ENCODE measurements at regions not wholly inside any gene's neighbourhood (a gene's known extent, or its start where the extent isn't known, plus 50 kb on each side); places are given as distances from the start of the nearest gene placed in this dataset.

DNA sequence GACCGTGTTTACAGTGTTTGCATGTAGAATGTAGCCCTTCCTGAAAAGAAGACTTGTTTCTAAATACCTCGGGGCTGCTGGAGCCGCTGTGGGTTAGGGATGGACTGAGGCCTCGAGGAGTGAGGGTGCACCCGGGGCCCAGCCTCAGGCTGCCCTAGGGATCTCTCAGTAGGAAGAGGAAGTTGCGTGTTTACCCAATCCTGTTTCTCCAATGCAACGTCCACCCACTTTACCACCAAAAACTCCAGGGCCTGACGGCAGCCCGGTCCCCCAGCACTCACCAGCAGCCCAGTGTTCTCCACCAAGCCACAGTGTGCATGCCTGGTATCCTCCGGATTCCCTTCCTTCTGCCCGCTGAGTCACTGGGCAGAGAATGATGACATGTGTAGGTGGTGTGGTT lies 255.8 kb downstream of the GLI2 start:
- peak in 1 of 2 experiments; percentile 16 for DNase-seq (ENCODE audit: low spot score in 2 of 2, unreplicated experiment in 2 of 2)
- Mint-ChIP-seq H3K36me3 (peaks cover 23% of the 10 kb centered on the region), H3K27ac (no peak overlapping the region), H3K4me3 (no peak overlapping the region), H3K4me1 (no peaks in the 10 kb centered on the region), H3K27me3 (ENCODE audit: low read depth) (no peaks in the 10 kb centered on the region), H3K9me3 (no peaks in the 10 kb centered on the region)
- TF ChIP-seq, protein P1, sequence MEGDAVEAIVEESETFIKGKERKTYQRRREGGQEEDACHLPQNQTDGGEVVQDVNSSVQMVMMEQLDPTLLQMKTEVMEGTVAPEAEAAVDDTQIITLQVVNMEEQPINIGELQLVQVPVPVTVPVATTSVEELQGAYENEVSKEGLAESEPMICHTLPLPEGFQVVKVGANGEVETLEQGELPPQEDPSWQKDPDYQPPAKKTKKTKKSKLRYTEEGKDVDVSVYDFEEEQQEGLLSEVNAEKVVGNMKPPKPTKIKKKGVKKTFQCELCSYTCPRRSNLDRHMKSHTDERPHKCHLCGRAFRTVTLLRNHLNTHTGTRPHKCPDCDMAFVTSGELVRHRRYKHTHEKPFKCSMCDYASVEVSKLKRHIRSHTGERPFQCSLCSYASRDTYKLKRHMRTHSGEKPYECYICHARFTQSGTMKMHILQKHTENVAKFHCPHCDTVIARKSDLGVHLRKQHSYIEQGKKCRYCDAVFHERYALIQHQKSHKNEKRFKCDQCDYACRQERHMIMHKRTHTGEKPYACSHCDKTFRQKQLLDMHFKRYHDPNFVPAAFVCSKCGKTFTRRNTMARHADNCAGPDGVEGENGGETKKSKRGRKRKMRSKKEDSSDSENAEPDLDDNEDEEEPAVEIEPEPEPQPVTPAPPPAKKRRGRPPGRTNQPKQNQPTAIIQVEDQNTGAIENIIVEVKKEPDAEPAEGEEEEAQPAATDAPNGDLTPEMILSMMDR (IDR thresholded peaks at IDR 0.05; ENCODE audit: unreplicated experiment) = no peak

DNA sequence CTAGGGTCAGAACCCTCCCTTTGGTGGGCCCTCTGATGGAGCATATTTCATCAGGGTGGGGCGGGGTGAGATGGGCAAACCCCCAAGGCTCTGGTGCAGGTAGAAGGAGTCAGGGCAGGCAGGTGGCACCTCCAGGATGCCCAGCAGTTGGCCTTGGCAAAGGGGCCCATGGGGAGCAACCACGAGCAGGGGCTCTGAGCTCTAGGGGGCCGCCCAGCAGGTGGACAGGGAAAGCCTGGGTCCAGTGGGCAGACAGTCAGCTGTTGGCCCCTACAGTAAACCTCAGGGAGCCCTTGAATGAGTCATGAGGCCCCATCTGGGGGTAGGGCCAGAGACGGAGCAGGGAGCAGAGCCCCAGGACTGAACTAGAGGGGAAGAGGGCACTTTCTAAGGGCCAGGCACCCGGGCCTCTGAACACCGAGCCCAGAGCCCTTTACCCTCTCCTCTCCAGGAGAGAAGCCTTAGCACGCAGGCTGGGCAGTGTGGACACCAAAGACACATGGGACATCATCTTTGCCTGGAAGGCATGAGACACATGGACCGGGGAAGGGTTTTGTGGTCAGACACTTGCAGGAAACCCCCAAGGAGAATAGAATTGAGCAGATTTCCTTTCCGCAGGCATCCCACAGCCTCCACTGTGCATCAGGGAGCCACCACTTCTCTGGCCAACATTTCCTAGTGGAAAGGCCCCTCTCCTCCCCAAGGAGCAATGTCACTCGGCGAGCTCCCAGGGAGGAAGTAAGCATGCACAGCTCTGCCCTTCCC lies 257.3 kb downstream of the GLI2 start:
- peaks cover 13% of the 10 kb centered on the region for H3K36me3 Mint-ChIP-seq
- peak in 1 of 2 experiments; percentile 19 for DNase-seq (ENCODE audit: low spot score in 2 of 2, unreplicated experiment in 2 of 2)
- H3K4me1 Mint-ChIP-seq = peaks cover 3% of the 10 kb centered on the region
- H3K9me3 Mint-ChIP-seq = no peaks in the 10 kb centered on the region
- TF ChIP-seq, protein P1 (IDR thresholded peaks at IDR 0.05; ENCODE audit: unreplicated experiment) = no peak
- H3K4me3 Mint-ChIP-seq = no peak overlapping the region
- H3K27ac Mint-ChIP-seq = no peak overlapping the region
- H3K27me3 Mint-ChIP-seq (ENCODE audit: low read depth) = no peaks in the 10 kb centered on the region

DNA sequence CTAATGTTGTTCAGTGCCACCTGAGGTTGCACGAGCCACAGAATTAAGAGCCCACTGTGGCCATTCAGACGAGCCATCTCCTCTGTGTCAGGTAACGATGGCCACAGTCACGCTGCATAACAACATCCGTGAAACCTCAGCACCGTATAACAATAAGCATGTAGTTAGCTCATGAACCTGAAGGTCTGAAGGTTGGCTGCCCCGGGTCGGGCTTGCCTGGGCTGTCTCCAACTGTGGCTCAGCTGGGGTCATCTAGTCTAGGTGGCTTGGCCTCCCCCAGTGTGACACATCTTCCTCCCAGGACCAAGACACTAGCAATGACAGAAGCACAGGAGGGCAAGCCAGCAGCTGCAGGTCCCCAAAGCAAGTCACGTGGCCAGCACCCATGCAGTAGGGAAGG lies 258.0 kb downstream of the GLI2 start:
- no peaks in the 10 kb centered on the region for H3K27me3 Mint-ChIP-seq (ENCODE audit: low read depth)
- no peak overlapping the region for H3K27ac Mint-ChIP-seq
- peaks cover 13% of the 10 kb centered on the region for H3K36me3 Mint-ChIP-seq
- H3K9me3 Mint-ChIP-seq = no peaks in the 10 kb centered on the region
- peaks cover 3% of the 10 kb centered on the region for H3K4me1 Mint-ChIP-seq
- H3K4me3 Mint-ChIP-seq = no peak overlapping the region
- peak in 1 of 2 experiments; percentile 28 for DNase-seq (ENCODE audit: low spot score in 2 of 2, unreplicated experiment in 2 of 2)
- TF ChIP-seq, protein P1 (IDR thresholded peaks at IDR 0.05; ENCODE audit: unreplicated experiment) = no peak

DNA sequence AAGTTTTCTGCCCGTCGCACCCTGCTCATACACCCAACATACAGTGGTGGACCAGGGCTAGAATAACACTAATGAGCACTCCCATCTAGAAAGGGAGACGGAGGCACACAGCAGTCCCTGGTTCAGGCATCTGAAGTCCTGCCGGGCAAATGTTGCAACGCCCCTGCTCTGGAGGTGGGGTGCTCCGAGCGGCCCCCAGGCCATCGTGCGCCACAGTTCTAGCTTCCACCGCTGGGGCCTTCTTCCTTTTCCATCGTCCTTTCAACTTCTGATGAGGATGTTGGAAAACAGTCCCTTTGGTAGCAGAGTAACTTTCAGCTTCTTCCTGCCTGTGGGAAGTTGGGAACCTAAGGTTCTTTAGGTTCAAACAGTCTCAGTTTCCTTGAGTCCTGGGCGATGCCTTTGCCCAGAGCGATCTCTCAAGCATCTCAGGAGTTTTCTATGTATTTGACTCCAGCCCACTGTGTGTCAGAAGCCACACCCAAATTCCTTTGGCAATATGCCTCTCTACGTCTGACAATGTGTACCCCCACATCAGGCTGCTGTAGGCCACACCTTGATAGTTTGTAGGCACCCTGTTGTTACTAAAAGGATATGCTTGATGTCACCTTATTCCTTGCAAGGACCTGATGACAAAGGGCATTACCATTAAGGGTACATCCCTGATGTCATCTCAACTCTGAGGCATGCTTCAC lies 258.8 kb downstream of the GLI2 start:
- Mint-ChIP-seq H3K4me3 (no peak overlapping the region), H3K36me3 (peaks cover 13% of the 10 kb centered on the region), H3K9me3 (no peaks in the 10 kb centered on the region), H3K4me1 (peaks cover 3% of the 10 kb centered on the region), H3K27ac (no peak overlapping the region), H3K27me3 (ENCODE audit: low read depth) (no peaks in the 10 kb centered on the region)
- peak in 1 of 2 experiments; percentile 26 for DNase-seq (ENCODE audit: low spot score in 2 of 2, unreplicated experiment in 2 of 2)
- TF ChIP-seq, protein P1 (IDR thresholded peaks at IDR 0.05; ENCODE audit: unreplicated experiment) = no peak

GRCh38 chr2:120995152-120995551 lies 259.5 kb downstream of the GLI2 start:
- Mint-ChIP-seq H3K27me3 (ENCODE audit: low read depth) (no peaks in the 10 kb centered on the region), H3K4me3 (no peak overlapping the region), H3K36me3 (peaks cover 11% of the 10 kb centered on the region), H3K9me3 (no peaks in the 10 kb centered on the region), H3K27ac (no peak overlapping the region), H3K4me1 (peaks cover 3% of the 10 kb centered on the region)
- TF ChIP-seq, protein P1 (IDR thresholded peaks at IDR 0.05; ENCODE audit: unreplicated experiment) = no peak
- peak in 1 of 2 experiments; percentile 14 for DNase-seq (ENCODE audit: low spot score in 2 of 2, unreplicated experiment in 2 of 2)
